ENCODE measurements at regions not wholly inside any gene's neighbourhood (a gene's known extent, or its start where the extent isn't known, plus 50 kb on each side); places are given as distances from the start of the nearest gene placed in this dataset.

DNA sequence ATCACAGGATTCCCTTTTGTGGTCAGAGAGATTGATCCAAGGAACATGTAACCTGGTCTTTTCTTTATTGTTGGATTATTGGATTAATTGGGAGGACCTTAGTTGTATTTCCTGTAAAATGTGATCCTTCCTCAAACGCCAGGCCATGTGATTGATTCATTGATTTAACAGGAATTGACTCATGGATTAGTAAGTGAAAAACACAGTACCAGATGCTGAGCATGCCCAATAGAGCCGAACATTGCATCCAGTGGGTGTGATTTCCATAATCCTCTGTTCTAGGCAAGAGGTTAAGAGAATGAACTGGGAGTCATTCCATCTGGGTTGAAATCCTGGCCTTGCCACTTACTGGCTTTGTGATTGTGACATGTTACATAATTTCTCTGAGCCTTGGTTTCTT lies 522.3 kb downstream of the MAT2B start:
- no peak for DNase-seq (ENCODE audit: low spot score)

DNA sequence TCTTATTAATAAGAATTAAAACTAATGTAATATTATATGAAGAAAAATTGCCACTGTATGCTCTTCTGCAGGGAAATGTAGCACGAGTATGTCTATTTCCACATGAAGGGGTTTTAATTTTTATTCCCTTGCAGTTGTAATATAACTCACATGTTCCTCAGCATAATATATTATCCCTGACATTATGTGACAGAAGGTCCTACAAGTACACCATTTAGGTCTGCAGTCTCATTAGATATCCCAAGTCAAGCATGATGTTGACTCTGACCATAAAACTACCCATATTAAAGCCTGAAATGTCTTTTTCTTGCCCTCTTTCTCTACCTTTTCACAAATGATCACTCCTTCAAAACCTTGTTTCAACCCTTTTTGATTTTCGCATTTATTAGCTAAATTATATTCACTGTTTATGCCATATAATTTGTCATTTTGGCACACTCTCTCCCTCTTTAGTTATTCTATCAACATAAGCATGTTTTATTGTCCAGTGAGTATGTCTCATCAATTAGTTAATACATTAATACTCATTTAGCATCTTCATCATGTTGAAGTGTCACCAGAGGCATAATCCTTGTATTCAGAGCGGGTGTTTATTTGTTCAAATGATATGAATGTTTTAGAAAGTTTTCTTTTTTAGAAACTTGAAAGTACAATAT lies 532.8 kb downstream of the MAT2B start:
- no peak for DNase-seq (ENCODE audit: low spot score)

- DNase-seq (ENCODE audit: low spot score), result no peak
Observed at GRCh38 chr5:164041105-164041504, 535.7 kb downstream of the MAT2B start.

GRCh38 chr5:164048359-164048926 lies 543.0 kb downstream of the MAT2B start:
- DNase-seq (ENCODE audit: low spot score), result no peak

DNA sequence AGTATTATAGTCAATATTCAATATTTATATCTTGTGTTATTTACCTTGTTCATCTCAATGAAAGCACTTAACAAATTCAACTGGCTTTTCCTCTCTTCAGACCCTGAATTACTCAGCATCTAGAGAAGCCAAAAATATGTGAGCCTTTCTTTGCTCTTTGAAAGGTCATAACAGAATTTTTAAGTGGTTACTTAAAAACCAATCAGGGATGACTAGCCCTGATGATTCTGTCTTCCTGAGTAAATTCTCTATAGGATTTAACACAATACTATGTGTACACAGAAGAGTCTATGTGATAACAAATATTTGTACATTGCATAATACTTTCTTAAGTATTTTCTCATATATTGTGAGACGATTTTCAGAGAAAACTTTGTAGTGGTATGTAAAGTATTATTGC lies 546.3 kb downstream of the MAT2B start:
- no peak for DNase-seq (ENCODE audit: low spot score)

GRCh38 chr5:164052536-164053093 lies 547.2 kb downstream of the MAT2B start:
- DNase-seq (ENCODE audit: low spot score), result no peak

GRCh38 chr5:164053123-164053522 lies 547.7 kb downstream of the MAT2B start:
- no peak for DNase-seq (ENCODE audit: low spot score)

- no peak for DNase-seq (ENCODE audit: low spot score)
Observed at GRCh38 chr5:164054461-164054860, 549.0 kb downstream of the MAT2B start.

DNA sequence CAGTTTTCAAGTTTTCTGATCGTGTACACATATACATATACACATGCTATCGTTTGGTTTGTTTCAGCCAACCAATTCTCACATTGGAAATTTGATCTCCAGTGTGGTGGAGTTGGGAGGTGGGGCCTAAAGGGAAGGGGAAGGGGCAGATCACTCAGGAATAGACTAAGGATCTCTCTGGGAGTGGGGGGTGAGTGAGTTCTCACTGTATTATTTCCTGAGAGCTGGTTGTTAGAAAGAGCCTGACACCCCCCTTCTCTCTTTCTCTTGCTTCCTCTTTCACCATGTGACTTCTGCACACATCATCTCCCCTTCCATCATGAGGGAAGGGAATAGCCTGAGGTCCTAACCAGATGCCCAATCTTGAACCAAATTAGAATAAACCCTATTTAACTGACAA lies 551.7 kb downstream of the MAT2B start:
- no peak for DNase-seq (ENCODE audit: low spot score)

DNA sequence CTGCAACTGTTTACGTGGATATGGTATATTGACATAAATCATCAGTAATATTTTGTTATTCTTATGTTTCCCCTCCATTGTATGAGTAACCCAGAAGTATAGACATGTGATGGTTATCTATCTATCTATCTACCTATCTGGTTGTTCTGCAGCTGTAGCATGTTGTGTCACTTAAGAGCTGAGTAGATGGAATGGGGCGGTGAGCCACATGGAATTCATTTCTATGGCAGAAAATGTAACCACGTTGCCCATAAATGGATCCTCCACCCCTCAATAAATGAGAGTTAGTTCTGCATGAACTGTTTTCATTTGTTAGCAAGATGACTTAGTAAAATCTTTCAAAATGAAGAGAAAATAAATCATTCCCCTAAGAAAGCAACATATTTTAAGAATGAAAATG lies 553.2 kb downstream of the MAT2B start:
- DNase-seq (ENCODE audit: low spot score), result no peak

DNA sequence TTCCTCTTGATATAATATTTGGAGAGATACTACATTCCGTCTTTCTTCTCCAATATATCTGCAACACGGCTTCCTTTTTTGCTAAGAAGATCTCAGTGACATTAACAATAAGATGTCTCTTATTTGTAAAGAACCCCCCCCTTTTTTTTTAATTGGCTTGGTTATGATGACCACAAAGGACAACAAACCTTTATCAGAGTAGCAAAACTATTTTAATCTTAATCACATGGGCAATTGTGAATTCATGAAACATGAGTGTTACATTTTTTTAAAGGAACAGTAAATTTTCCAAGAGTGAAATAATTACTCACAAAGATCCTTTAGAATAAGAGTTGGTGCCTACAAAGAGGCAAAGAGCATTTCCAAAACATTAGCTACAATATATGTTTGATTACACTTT lies 554.1 kb downstream of the MAT2B start:
- no peak for DNase-seq (ENCODE audit: low spot score)

- no peak for DNase-seq (ENCODE audit: low spot score)
Observed at GRCh38 chr5:164060786-164061355, 555.5 kb downstream of the MAT2B start.

- no peak for DNase-seq (ENCODE audit: low spot score)
Observed at GRCh38 chr5:164062304-164062703, 556.9 kb downstream of the MAT2B start.

DNA sequence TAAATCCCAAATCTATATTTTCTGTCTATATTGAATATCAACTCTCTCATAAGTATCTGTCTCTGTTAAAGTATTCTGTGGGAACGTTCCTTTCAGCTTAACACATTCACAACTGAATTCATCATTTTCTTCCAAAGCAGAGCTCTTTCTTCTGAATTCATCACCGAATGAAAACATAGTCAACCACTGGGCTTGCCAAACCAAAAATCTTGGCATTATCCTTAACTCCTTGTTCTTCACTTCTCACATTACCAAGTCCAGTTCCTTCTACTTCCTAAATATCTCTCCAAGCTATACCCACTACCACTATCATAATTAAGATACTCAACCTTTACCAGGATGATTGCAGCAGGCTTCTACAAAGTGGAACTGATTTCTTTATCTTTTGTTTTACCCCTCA lies 559.8 kb downstream of the MAT2B start:
- no peak for DNase-seq (ENCODE audit: low spot score)

DNA sequence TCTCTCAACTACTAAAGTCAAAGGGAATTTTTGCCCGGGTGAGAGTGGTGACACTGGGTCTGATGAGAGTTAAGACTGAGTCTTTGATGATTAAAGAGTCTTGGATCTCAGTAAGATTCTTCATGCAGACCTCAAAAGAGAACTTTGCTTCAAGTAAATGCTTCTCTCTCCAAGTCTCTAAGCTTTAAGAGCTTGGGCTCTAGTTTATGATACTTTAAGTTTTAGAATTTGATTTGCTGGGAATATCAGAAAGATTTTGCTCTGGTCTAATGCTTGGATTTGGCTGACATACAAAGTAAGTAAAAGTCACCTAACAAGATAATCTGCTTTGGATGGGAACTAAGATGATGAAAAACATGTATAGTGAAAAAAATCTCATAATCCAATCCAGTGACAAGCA lies 566.3 kb downstream of the MAT2B start:
- no peak for DNase-seq (ENCODE audit: low spot score)

- DNase-seq (ENCODE audit: low spot score), result no peak
Observed at GRCh38 chr5:164073081-164073480, 567.7 kb downstream of the MAT2B start.

DNA sequence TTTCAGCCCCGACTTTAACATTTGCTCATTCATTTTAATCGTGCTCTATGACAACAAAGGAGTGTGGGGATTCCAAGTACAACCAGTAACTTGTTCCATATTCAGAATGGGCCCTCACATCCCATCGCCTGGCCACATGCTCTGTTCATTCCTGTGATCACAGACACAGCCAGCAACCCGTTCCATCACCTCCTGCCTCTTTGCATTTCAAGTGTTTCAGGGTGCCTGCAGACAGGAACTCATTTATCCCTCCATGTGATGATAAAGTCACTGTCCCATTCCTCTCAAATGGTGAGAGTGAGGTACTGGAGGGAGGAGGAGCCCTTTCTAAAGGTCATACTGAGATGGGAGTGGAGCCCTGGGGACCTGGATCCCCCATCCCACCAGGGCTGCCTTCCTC lies 571.1 kb downstream of the MAT2B start:
- no peak for DNase-seq (ENCODE audit: low spot score)

DNA sequence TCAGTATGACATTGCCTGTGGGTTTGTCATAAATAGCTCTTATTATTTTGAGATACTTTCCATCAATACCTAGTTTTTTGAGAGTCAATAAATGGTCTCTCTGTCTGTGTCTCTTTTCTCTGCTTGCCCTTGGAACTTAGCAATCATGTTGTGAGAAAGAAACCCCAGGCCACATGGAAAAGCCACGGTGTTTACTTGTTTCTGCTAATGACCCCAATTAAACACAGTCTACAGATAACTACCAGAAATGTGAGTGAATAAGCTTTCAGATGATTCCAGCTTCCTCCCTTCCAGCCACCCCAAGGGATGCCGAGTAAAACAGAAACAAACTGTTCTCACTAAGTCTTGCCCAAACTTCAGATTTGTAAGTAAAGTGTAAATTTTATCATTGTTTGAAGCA lies 584.9 kb downstream of the MAT2B start:
- no peak for DNase-seq (ENCODE audit: low spot score)

DNA sequence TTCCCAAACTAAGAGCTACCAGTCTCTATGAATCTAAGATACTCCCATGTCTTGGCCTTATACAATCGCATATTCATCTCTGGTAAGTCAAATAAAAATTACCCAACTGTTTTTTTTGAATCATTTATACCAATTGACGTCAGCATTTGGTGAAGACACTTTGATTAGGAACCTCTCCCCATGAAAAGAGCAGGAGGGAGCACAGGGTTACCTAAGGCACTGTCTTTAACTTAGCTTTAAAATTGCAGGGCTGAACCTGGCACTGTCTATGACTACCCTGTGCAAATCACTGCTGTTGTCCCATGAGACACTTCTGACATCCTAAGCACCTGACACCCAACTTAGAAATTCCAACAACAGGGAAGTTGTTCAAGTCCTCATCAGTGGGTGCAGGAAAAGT lies 586.4 kb downstream of the MAT2B start:
- DNase-seq (ENCODE audit: low spot score), result no peak

- DNase-seq (ENCODE audit: low spot score), result no peak
Observed at GRCh38 chr5:164094291-164094690, 588.9 kb downstream of the MAT2B start.

DNA sequence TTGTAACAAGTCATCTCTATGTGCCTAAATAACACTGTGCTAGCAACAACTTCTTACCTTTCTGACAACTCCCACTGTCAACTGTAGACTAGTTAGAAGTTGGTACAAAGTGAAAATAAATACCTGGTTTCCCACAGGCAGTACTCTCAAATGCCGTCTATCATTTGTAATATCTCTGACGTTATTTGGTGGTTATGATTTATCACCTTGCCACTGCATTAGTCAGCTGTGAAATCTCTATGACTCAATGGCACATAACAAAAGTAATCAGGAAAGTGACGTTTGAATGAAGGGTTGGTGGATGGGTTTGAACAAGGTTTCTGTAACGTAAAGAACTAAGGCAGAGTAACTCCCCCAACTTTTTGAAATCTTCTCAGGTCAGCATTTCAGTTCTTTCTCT lies 592.3 kb downstream of the MAT2B start:
- DNase-seq (ENCODE audit: low spot score), result no peak

GRCh38 chr5:164098531-164098930 lies 593.1 kb downstream of the MAT2B start:
- DNase-seq (ENCODE audit: low spot score), result no peak

DNA sequence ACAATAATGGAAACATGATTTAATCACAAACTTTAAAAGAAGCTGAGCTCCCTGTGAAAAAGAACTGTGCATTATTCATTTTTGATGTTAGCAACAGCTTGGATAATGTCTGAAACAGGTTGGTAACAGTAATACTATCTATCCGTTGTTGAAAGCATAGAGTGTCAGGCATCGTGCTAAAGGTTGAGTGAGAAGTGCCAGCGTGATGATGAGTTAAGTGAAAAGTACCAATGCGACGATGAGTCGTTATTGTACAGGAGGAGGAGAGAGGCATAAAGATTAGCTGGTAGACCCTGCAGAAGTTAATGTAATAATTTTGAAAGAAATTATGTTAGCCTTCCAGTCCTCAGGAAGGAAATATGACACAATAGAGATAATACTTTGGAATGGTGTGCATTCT lies 593.6 kb downstream of the MAT2B start:
- DNase-seq (ENCODE audit: low spot score), result no peak

- DNase-seq (ENCODE audit: low spot score), result no peak
Observed at GRCh38 chr5:164115420-164115819, 610.0 kb downstream of the MAT2B start.

Measured in GM03348 (cell line).